MM.1S (cell line): ENCODE measurements at regions not wholly inside any gene's neighbourhood (a gene's known extent, or its start where the extent isn't known, plus 50 kb on each side); places are given as distances from the start of the nearest gene placed in this dataset.
A peak's percentile ranks its signal among the peaks of the same experiment; 100 is the strongest.

Experiments used
- DNase-seq: peaks from one replicate; pipeline ENCODE4 v3.0.0-alpha.2; 2015
- H2AFZ ChIP-seq: fragments of 300-600 bp; sonication (generic); 2 replicates; pipeline ENCODE4 v1.6.0; 2016; ENCODE audit warnings: antibody characterized with exemption, low read length
- H3F3A ChIP-seq: fragments of 300-600 bp; sonication (generic); 2 replicates; pipeline ENCODE4 v1.6.1; 2016; ENCODE audit warnings: mild to moderate bottlenecking, antibody characterized with exemption, low read length, moderate library complexity, mixed read lengths; ENCODE audit not compliant: insufficient read depth
- H3K27ac ChIP-seq: fragments of 300-600 bp; sonication (generic); 2 replicates; pipeline ENCODE4 v1.5.1; 2016; ENCODE audit warnings: mild to moderate bottlenecking, low read length
- H3K27me3 ChIP-seq: fragments of 300-600 bp; sonication (generic); replicated peaks from 2 replicates; pipeline ENCODE4 v1.6.0; 2016; ENCODE audit warnings: low read length; ENCODE audit not compliant: insufficient read depth
- H3K36me3 ChIP-seq: fragments of 300-600 bp; sonication (generic); replicated peaks from 2 replicates; pipeline ENCODE4 v1.6.1; 2016; ENCODE audit warnings: mild to moderate bottlenecking, low read length, mixed read lengths; ENCODE audit not compliant: insufficient read depth
- H3K4me1 ChIP-seq: fragments of 300-600 bp; sonication (generic); 2 replicates; pipeline ENCODE4 v1.6.1; 2016; ENCODE audit warnings: low read length, mixed read lengths
- H3K4me2 ChIP-seq: fragments of 300-600 bp; sonication (generic); 2 replicates; pipeline ENCODE4 v1.6.0; 2016; ENCODE audit warnings: low read depth, low read length
- H3K4me3 ChIP-seq: fragments of 300-600 bp; sonication (generic); 2 replicates; pipeline ENCODE4 v1.5.1; 2016; ENCODE audit warnings: low read length, mixed read lengths
- H3K79me2 ChIP-seq: fragments of 300-600 bp; sonication (generic); 2 replicates; pipeline ENCODE4 v1.6.1; 2016; ENCODE audit warnings: mixed run types, low read length, mixed read lengths
- H3K9ac ChIP-seq: fragments of 300-600 bp; sonication (generic); 2 replicates; pipeline ENCODE4 v1.6.1; 2016; ENCODE audit warnings: low read length, mixed read lengths
- H3K9me2 ChIP-seq: fragments of 300-600 bp; sonication (generic); replicated peaks from 2 replicates; pipeline ENCODE4 v1.6.1; 2016; ENCODE audit warnings: mild to moderate bottlenecking, low read length, mixed read lengths; ENCODE audit not compliant: insufficient read depth
- H3K9me3 ChIP-seq: fragments of 300-600 bp; sonication (generic); replicated peaks from 2 replicates; pipeline ENCODE4 v1.6.1; 2016; ENCODE audit warnings: mild to moderate bottlenecking, low read length, mixed read lengths; ENCODE audit not compliant: insufficient read depth
- H4K20me1 ChIP-seq: fragments of 300-600 bp; sonication (generic); 2 replicates; pipeline ENCODE4 v1.6.1; 2016; ENCODE audit warnings: mild to moderate bottlenecking, low read length, moderate library complexity, mixed read lengths; ENCODE audit not compliant: insufficient read depth
- CTCF ChIP-seq: fragments of 300-600 bp; sonication (generic); IDR thresholded peaks from 2 replicates; pipeline ENCODE4 v1.5.1; 2016; ENCODE audit warnings: antibody characterized with exemption, low read length, mixed read lengths
- EZH2 ChIP-seq: fragments of 300-600 bp; sonication (generic); optimal IDR thresholded peaks from 2 replicates; pipeline ENCODE3; 2017; ENCODE audit warnings: low read depth, mild to moderate bottlenecking, antibody characterized with exemption, low read length, mixed read lengths
- EZH2phosphoT487 ChIP-seq: fragments of 300-600 bp; sonication (generic); IDR thresholded peaks from 2 replicates; pipeline ENCODE4 v1.6.1; 2018; ENCODE audit warnings: antibody characterized with exemption, low read length

- H3K9me3 ChIP-seq: no peaks in the 10 kb centered on the region
- peak overlapping the region; percentile 96 for H3K27ac ChIP-seq
- no peak overlapping the region for H2AFZ ChIP-seq
- H3K79me2 ChIP-seq: peaks cover 27% of the 10 kb centered on the region
- H3K4me3 ChIP-seq: peak overlapping the region; percentile 72
- TF ChIP-seq EZH2phosphoT487 (no peak), CTCF (peak; percentile 28; the same call in 1 of the 2 replicates), EZH2 (no peak)
- H3K9ac ChIP-seq: peak overlapping the region; percentile 92
- no peak for DNase-seq
- H3F3A ChIP-seq: peaks cover 42% of the 10 kb centered on the region
- H3K4me1 ChIP-seq: peaks cover 51% of the 10 kb centered on the region
- no peaks in the 10 kb centered on the region for H3K27me3 ChIP-seq
- H3K36me3 ChIP-seq: no peaks in the 10 kb centered on the region
- no peaks in the 10 kb centered on the region for H4K20me1 ChIP-seq
- no peaks in the 10 kb centered on the region for H3K9me2 ChIP-seq
- peak overlapping the region; percentile 99 for H3K4me2 ChIP-seq
Observed at GRCh38 chr12:4115570-4115969, 158.0 kb upstream of the CCND2 start.

- Histone ChIP-seq H2AFZ (no peak overlapping the region), H3K9ac (no peak overlapping the region), H3K27ac (no peak overlapping the region), H4K20me1 (no peaks in the 10 kb centered on the region), H3K27me3 (no peaks in the 10 kb centered on the region), H3K4me1 (peaks cover 45% of the 10 kb centered on the region), H3K36me3 (no peaks in the 10 kb centered on the region), H3K79me2 (peaks cover 27% of the 10 kb centered on the region), H3K9me2 (no peaks in the 10 kb centered on the region), H3K9me3 (no peaks in the 10 kb centered on the region), H3K4me3 (no peak overlapping the region), H3F3A (peaks cover 42% of the 10 kb centered on the region), H3K4me2 (no peak overlapping the region)
- no peak for TF ChIP-seq CTCF
- TF ChIP-seq EZH2phosphoT487: no peak
- DNase-seq: no peak
Observed at GRCh38 chr12:4114986-4115385, 158.6 kb upstream of the CCND2 start.

- Histone ChIP-seq H3K27me3 (no peaks in the 10 kb centered on the region), H3K27ac (no peak overlapping the region), H3F3A (peaks cover 25% of the 10 kb centered on the region), H3K79me2 (peaks cover 27% of the 10 kb centered on the region), H3K4me3 (no peak overlapping the region), H4K20me1 (no peaks in the 10 kb centered on the region), H3K36me3 (no peaks in the 10 kb centered on the region), H3K4me1 (peaks cover 40% of the 10 kb centered on the region), H3K9me2 (no peaks in the 10 kb centered on the region), H2AFZ (no peak overlapping the region), H3K9me3 (no peaks in the 10 kb centered on the region), H3K4me2 (no peak overlapping the region), H3K9ac (no peak overlapping the region)
- TF ChIP-seq EZH2 (no peak), EZH2phosphoT487 (no peak), CTCF (no peak)
- no peak for DNase-seq
Observed at GRCh38 chr12:4112734-4113325, 160.7 kb upstream of the CCND2 start.
